HCT116 (cell line): ENCODE measurements at regions not wholly inside any gene's neighbourhood (a gene's known extent, or its start where the extent isn't known, plus 50 kb on each side); places are given as distances from the start of the nearest gene placed in this dataset.

Source experiments
- ATAC-seq: fragments of 200-7000 bp; cut with Tn5 transposase; 2 replicates; pipeline ENCODE4 v1.9.1; 2020; ENCODE audit warnings: mild to moderate bottlenecking, moderate library complexity
- BruUV-seq: library from RNA; stranded (reverse); fragments of 400-500 nt; replicated peaks from 2 replicates; lab custom pipeline; 2021; lab: Mats Ljungman, UMichigan
- CTCF ChIA-PET: fragments of 300-600 bp; sonication (Branson Sonifier 250); formaldehyde crosslinking; loops from one replicate; lab custom pipeline; 2021; ENCODE audit warnings: antibody characterized with exemption; lab: Charles Lee
- POLR2A ChIA-PET: fragments of 300-600, 350-600 bp; sonication (Branson Sonifier 250); formaldehyde crosslinking; loops from one replicate; lab custom pipeline; 2021; ENCODE audit warnings: antibody characterized with exemption; lab: Charles Lee
- RAD21 ChIA-PET, 2 experiments: fragments of 300-600 bp; sonication (Branson Sonifier 250); formaldehyde crosslinking; loops; one replicate each; lab custom pipeline; 2023; ENCODE audit warnings: low total read pairs in 2 of 2; ENCODE audit not compliant: uncharacterized antibody in 2 of 2, unreplicated experiment in 2 of 2, low non-redundant PET in 1 of 2; lab: Charles Lee
- DNase-seq: peaks from one replicate; pipeline ENCODE4 v3.0.0-alpha.2; 2010; ENCODE audit warnings: low read depth, low spot score
- H2AFZ ChIP-seq: fragments of 200-600 bp; shearing (Covaris generic), sonication (generic); 2 replicates; pipeline ENCODE4 v1.6.1; 2017; ENCODE audit warnings: low read depth, mixed run types, mixed read lengths, antibody characterized with exemption, low read length; ENCODE audit not compliant: poor library complexity, severe bottlenecking
- H3K27ac ChIP-seq: 2 replicates; pipeline ENCODE4 v1.5.1; 2012; ENCODE audit warnings: low read depth, low read length
- H3K27me3 ChIP-seq: fragments of 200-600 bp; sonication (generic); 2 replicates; pipeline ENCODE4 v1.6.1; 2016; ENCODE audit warnings: mixed run types, low read length, mixed read lengths; ENCODE audit not compliant: insufficient read depth
- H3K36me3 ChIP-seq, 2 experiments: fragments of 200-500 bp in 1 of 2; fragments of 200-600 bp in 1 of 2; sonication (Bioruptor generic) in 1 of 2; sonication (generic) in 1 of 2; 2 replicates each; pipeline versions ENCODE4 v1.5.1 to v1.6.1; 2014 to 2016; ENCODE audit warnings: low read length in 2 of 2, inconsistent platforms in 1 of 2, mixed read lengths in 1 of 2, mixed run types in 1 of 2; ENCODE audit not compliant: insufficient read depth in 2 of 2, control insufficient read depth in 1 of 2
- H3K4me1 ChIP-seq, 2 experiments: fragments of 200-600 bp in 1 of 2; sonication (generic) in 1 of 2; 2 replicates each; pipeline versions ENCODE4 v1.5.1 to v1.6.1; 2012 to 2017; ENCODE audit warnings: low read length in 2 of 2, inconsistent platforms in 1 of 2, mild to moderate bottlenecking in 1 of 2, mixed read lengths in 1 of 2, mixed run types in 1 of 2, moderate library complexity in 1 of 2; ENCODE audit not compliant: insufficient read depth in 2 of 2, control insufficient read depth in 1 of 2
- H3K4me2 ChIP-seq: fragments of 200-600 bp; sonication (generic); 2 replicates; pipeline ENCODE4 v1.6.1; 2017; ENCODE audit warnings: mixed run types, low read length, mixed read lengths
- H3K4me3 ChIP-seq, 2 experiments: fragments of 200-600 bp in 1 of 2; sonication (generic) in 1 of 2; replicated peaks in 1 of 2; 2 replicates each; pipeline ENCODE4 v1.5.1; 2011 to 2016; ENCODE audit warnings: low read length in 2 of 2, control low read depth in 1 of 2, low read depth in 1 of 2, mild to moderate bottlenecking in 1 of 2, mixed read lengths in 1 of 2, mixed run types in 1 of 2
- H3K79me2 ChIP-seq: fragments of 200-600 bp; sonication (generic); 2 replicates; pipeline ENCODE4 v1.6.1; 2017; ENCODE audit warnings: mild to moderate bottlenecking, mixed run types, low read length, moderate library complexity, mixed read lengths; ENCODE audit not compliant: insufficient read depth
- H3K9ac ChIP-seq: fragments of 200-600 bp; sonication (generic); 2 replicates; pipeline ENCODE4 v1.6.1; 2016; ENCODE audit warnings: low read length, mixed read lengths
- H3K9me2 ChIP-seq: fragments of 200-600 bp; sonication (generic), shearing (Covaris generic); 2 replicates; pipeline ENCODE4 v1.6.1; 2017; ENCODE audit warnings: mixed run types, mild to moderate bottlenecking, moderate library complexity; ENCODE audit not compliant: insufficient read depth
- H3K9me3 ChIP-seq, 2 experiments: fragments of 200-500 bp in 1 of 2; fragments of 200-600 bp in 1 of 2; sonication (Bioruptor generic) in 1 of 2; sonication (generic) in 1 of 2; 2 replicates each; pipeline ENCODE4 v1.6.1; 2014 to 2017; ENCODE audit warnings: low read length in 2 of 2, mixed read lengths in 2 of 2, inconsistent platforms in 1 of 2, low read depth in 1 of 2, mild to moderate bottlenecking in 1 of 2, mixed run types in 1 of 2, moderate library complexity in 1 of 2; ENCODE audit not compliant: control insufficient read depth in 1 of 2, insufficient read depth in 1 of 2
- H4K20me1 ChIP-seq: fragments of 200-600 bp; sonication (generic), shearing (Covaris generic); 2 replicates; pipeline ENCODE4 v1.6.1; 2017; ENCODE audit warnings: mixed run types, mild to moderate bottlenecking, moderate library complexity; ENCODE audit not compliant: insufficient read depth
- ATF3 ChIP-seq: IDR thresholded peaks from 2 replicates; pipeline ENCODE4 v1.6.1; 2012
- CBX3 ChIP-seq: IDR thresholded peaks from 2 replicates; pipeline ENCODE4 v1.6.1; 2012; ENCODE audit warnings: low read depth
- MAX ChIP-seq: IDR thresholded peaks from 2 replicates; pipeline ENCODE4 v1.6.1; 2012
- POLR2AphosphoS5 ChIP-seq: IDR thresholded peaks from 2 replicates; pipeline ENCODE4 v1.6.1; 2011; ENCODE audit warnings: mild to moderate bottlenecking, low read depth, low read length, moderate library complexity
- intact Hi-C: fragments of 100-400 bp; cut with micrococcal nuclease; formaldehyde crosslinking; loops from 2 replicates; pipeline ENCODE4 v1.10.0; 2022

- H2AFZ ChIP-seq = no peak overlapping the region
- H4K20me1 ChIP-seq = no peaks in the 10 kb centered on the region
- ATAC-seq = no peak
- TF ChIP-seq MAX (no peak), ATF3 (no peak), POLR2AphosphoS5 (no peak), CBX3 (no peak)
- no peak for DNase-seq
- intact Hi-C loops = no loop called here
- H3K9ac ChIP-seq = no peak overlapping the region
- no peaks in the 10 kb centered on the region for H3K9me2 ChIP-seq
- H3K4me3 ChIP-seq = no peak overlapping the region
- H3K79me2 ChIP-seq = no peaks in the 10 kb centered on the region
- peaks cover 4 to 20% of the 10 kb centered on the region in 2 experiments; a peak in 2 of 4 replicates for H3K9me3 ChIP-seq
- no peaks in the 10 kb centered on the region for H3K27me3 ChIP-seq
- H3K27ac ChIP-seq = no peak overlapping the region
- H3K36me3 ChIP-seq = no peaks in the 10 kb centered on the region
- POLR2A ChIA-PET = no interaction called here
- CTCF ChIA-PET = no interaction called here
- no TSS peak for BruUV-seq
- H3K4me1 ChIP-seq = no peaks in the 10 kb centered on the region
- RAD21 ChIA-PET = no interaction called here
- H3K4me2 ChIP-seq = no peak overlapping the region
These were observed 301.1 kb upstream of the CDH4 start for GRCh38 chr20:60950974-60951373.

DNA sequence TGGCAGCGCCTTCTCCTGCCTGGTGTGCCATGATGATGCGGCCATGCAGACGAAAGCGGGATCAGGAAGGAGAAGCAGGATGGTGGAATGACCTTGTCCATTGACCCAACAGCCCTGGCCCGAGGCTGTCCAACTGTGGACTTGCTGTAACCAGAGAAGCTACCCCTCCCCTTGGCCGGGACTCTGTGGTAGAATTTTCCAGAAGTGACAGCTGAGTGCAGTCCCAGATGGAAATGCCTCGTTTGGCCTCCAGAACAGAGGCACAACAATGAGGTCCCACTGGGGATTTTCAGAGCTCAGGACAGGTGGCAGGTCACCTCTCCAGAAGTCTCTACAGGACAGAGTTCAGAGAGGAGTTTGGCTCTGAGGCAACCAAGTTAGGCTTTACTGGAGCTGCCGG is 299.2 kb upstream of the CDH4 start:
- no peak overlapping the region for H3K4me3 ChIP-seq
- TF ChIP-seq MAX (no peak), ATF3 (no peak)
- intact Hi-C loops = no loop called here
- no peaks in the 10 kb centered on the region for H3K27me3 ChIP-seq
- H3K4me1 ChIP-seq = no peaks in the 10 kb centered on the region
- H3K9me3 ChIP-seq = peaks cover 1 to 14% of the 10 kb centered on the region in 2 experiments; a peak in 2 of 4 replicates
- H3K79me2 ChIP-seq = no peaks in the 10 kb centered on the region
- ATAC-seq = no peak
- no peak overlapping the region for H2AFZ ChIP-seq
- CTCF ChIA-PET = no interaction called here
- no peak for DNase-seq
- no peak overlapping the region for H3K4me2 ChIP-seq
- no peaks in the 10 kb centered on the region for H3K9me2 ChIP-seq
- POLR2A ChIA-PET = no interaction called here
- H4K20me1 ChIP-seq = no peaks in the 10 kb centered on the region
- H3K36me3 ChIP-seq = no peaks in the 10 kb centered on the region
- H3K9ac ChIP-seq = no peak overlapping the region
- H3K27ac ChIP-seq = no peak overlapping the region
- no TSS peak for BruUV-seq
- RAD21 ChIA-PET = no interaction called here
